OCI-LY1 (cell line): ENCODE measurements at regions not wholly inside any gene's neighbourhood (a gene's known extent, or its start where the extent isn't known, plus 50 kb on each side); places are given as distances from the start of the nearest gene placed in this dataset.

Experiments
- H2AFZ ChIP-seq: fragments of 200-600 bp; sonication (generic), shearing (Covaris generic); 2 replicates; pipeline ENCODE4 v1.6.0; 2014; ENCODE audit warnings: antibody characterized with exemption, mild to moderate bottlenecking, low read length
- H3F3A ChIP-seq: fragments of 200-600 bp; sonication (generic), shearing (Covaris generic); 2 replicates; pipeline ENCODE4 v1.6.0; 2014; ENCODE audit warnings: mild to moderate bottlenecking, antibody characterized with exemption, low read length, moderate library complexity; ENCODE audit not compliant: insufficient read depth
- H3K27ac ChIP-seq: fragments of 200-600 bp; sonication (generic); 2 replicates; pipeline ENCODE4 v1.5.1; 2014; ENCODE audit warnings: low read length, mixed run types, mild to moderate bottlenecking, low read depth; ENCODE audit not compliant: poor library complexity, severe bottlenecking
- H3K27me3 ChIP-seq: fragments of 200-600 bp; sonication (generic); 2 replicates; pipeline ENCODE4 v1.6.0; 2014; ENCODE audit warnings: antibody characterized with exemption, mild to moderate bottlenecking, low read length, moderate library complexity; ENCODE audit not compliant: insufficient read depth
- H3K36me3 ChIP-seq: fragments of 200-600 bp; sonication (generic); 2 replicates; pipeline ENCODE4 v1.6.1; 2014; ENCODE audit warnings: mild to moderate bottlenecking, antibody characterized with exemption, low read length, moderate library complexity, mixed read lengths; ENCODE audit not compliant: insufficient read depth
- H3K4me1 ChIP-seq: fragments of 200-600 bp; sonication (generic); 2 replicates; pipeline ENCODE4 v1.5.1; 2014; ENCODE audit warnings: mild to moderate bottlenecking, low read length, moderate library complexity; ENCODE audit not compliant: insufficient read depth, severe bottlenecking
- H3K4me2 ChIP-seq: fragments of 200-600 bp; sonication (generic), shearing (Covaris generic); 2 replicates; pipeline ENCODE4 v1.6.1; 2014; ENCODE audit warnings: low read length
- H3K4me3 ChIP-seq: fragments of 200-600 bp; sonication (generic); 2 replicates; pipeline ENCODE4 v1.5.1; 2014; ENCODE audit warnings: low read length, low read depth, mild to moderate bottlenecking, mixed read lengths; ENCODE audit not compliant: poor library complexity, severe bottlenecking
- H3K79me2 ChIP-seq: fragments of 200-600 bp; shearing (Covaris generic); 2 replicates; pipeline ENCODE4 v1.6.1; 2016; ENCODE audit warnings: mixed run types, low read length, mixed read lengths; ENCODE audit not compliant: insufficient read depth
- H3K9ac ChIP-seq: fragments of 200-600 bp; sonication (generic), shearing (Covaris generic); 2 replicates; pipeline ENCODE4 v1.6.1; 2014; ENCODE audit warnings: mild to moderate bottlenecking, low read length, mixed read lengths
- H3K9me2 ChIP-seq: fragments of 200-600 bp; sonication (generic), shearing (Covaris generic); 2 replicates; pipeline ENCODE4 v1.6.1; 2014; ENCODE audit warnings: low read depth, mild to moderate bottlenecking, low read length, mixed read lengths
- H3K9me3 ChIP-seq: fragments of 200-600 bp; shearing (Covaris generic); 2 replicates; pipeline ENCODE4 v1.6.1; 2014; ENCODE audit warnings: low read length, mixed read lengths
- H4K20me1 ChIP-seq: fragments of 200-600 bp; sonication (generic), shearing (Covaris generic); 2 replicates; pipeline ENCODE4 v1.6.0; 2016; ENCODE audit warnings: mild to moderate bottlenecking, low read length; ENCODE audit not compliant: insufficient read depth
- EZH2 ChIP-seq: fragments of 200-600 bp; sonication (generic), shearing (Covaris generic); IDR thresholded peaks from 2 replicates; pipeline ENCODE4 v1.8.0; 2017; ENCODE audit warnings: borderline replicate concordance, mixed run types, mild to moderate bottlenecking, antibody characterized with exemption, low read length, moderate library complexity, mixed read lengths
- TF ChIP-seq, protein P1 (sequence below): fragments of 200-600 bp; sonication (generic), shearing (Covaris generic); IDR thresholded peaks from 2 replicates; pipeline ENCODE4 v1.5.1; 2017; ENCODE audit warnings: mild to moderate bottlenecking, antibody characterized with exemption, low read length, moderate library complexity, mixed read lengths

DNA sequence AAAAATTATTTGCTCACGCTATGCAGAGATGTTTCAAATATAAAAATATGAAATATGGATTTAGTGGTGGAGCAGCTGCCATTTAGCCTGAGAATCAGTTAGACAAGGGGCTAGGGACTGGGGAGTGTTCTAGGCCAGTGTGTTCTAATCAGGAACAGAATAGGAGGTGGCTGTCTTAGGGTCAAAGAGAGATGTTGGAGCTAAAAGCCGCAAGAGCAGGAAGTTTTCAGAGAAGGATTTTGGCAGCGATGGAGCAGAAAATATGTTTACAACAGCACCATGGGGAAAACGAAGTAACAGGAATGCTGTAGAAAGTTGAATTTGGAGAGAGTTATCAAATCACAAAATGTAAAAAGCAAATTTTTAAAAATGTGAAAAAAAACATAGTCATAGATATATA, 314.0 kb upstream of the SEMA3A start:
- H3K4me1 ChIP-seq, result no peaks in the 10 kb centered on the region
- no peaks in the 10 kb centered on the region for H3K9me3 ChIP-seq
- H3K27ac ChIP-seq, result no peak overlapping the region
- H2AFZ ChIP-seq, result no peak overlapping the region
- no peaks in the 10 kb centered on the region for H3K36me3 ChIP-seq
- no peak for TF ChIP-seq EZH2
- TF ChIP-seq, protein P1, sequence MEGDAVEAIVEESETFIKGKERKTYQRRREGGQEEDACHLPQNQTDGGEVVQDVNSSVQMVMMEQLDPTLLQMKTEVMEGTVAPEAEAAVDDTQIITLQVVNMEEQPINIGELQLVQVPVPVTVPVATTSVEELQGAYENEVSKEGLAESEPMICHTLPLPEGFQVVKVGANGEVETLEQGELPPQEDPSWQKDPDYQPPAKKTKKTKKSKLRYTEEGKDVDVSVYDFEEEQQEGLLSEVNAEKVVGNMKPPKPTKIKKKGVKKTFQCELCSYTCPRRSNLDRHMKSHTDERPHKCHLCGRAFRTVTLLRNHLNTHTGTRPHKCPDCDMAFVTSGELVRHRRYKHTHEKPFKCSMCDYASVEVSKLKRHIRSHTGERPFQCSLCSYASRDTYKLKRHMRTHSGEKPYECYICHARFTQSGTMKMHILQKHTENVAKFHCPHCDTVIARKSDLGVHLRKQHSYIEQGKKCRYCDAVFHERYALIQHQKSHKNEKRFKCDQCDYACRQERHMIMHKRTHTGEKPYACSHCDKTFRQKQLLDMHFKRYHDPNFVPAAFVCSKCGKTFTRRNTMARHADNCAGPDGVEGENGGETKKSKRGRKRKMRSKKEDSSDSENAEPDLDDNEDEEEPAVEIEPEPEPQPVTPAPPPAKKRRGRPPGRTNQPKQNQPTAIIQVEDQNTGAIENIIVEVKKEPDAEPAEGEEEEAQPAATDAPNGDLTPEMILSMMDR, result no peak
- no peak overlapping the region for H3K4me3 ChIP-seq
- no peak overlapping the region for H3K9ac ChIP-seq
- no peaks in the 10 kb centered on the region for H3K9me2 ChIP-seq
- no peaks in the 10 kb centered on the region for H4K20me1 ChIP-seq
- H3K27me3 ChIP-seq, result no peaks in the 10 kb centered on the region
- H3F3A ChIP-seq, result no peaks in the 10 kb centered on the region
- no peak overlapping the region for H3K4me2 ChIP-seq
- no peaks in the 10 kb centered on the region for H3K79me2 ChIP-seq

DNA sequence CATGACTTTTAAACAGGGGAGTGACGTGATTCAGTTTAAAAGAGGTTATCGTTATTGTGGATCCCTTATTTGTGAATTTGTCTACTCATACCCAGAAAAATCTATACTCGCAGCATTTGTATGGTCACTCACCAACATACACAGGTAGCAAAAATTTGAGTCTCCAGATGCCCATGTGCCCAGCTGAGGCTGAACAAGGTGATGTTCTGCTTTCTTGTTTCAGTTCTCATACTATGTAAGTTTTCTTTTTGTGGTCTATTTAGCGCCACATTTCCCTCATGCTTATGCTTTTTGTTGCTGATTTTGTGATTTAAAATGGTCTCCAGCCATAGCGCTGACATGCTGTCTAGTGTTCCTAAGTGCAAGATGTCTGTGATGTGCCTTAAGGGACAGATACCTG, 312.9 kb upstream of the SEMA3A start:
- no peaks in the 10 kb centered on the region for H3K27me3 ChIP-seq
- H3F3A ChIP-seq, result no peaks in the 10 kb centered on the region
- no peaks in the 10 kb centered on the region for H3K4me1 ChIP-seq
- H3K9ac ChIP-seq, result no peak overlapping the region
- no peaks in the 10 kb centered on the region for H3K36me3 ChIP-seq
- no peaks in the 10 kb centered on the region for H4K20me1 ChIP-seq
- no peak overlapping the region for H3K27ac ChIP-seq
- no peak overlapping the region for H3K4me3 ChIP-seq
- no peaks in the 10 kb centered on the region for H3K9me3 ChIP-seq
- no peak overlapping the region for H3K4me2 ChIP-seq
- no peak for TF ChIP-seq EZH2
- TF ChIP-seq, protein P1, result no peak
- H3K79me2 ChIP-seq, result no peaks in the 10 kb centered on the region
- H3K9me2 ChIP-seq, result no peaks in the 10 kb centered on the region
- H2AFZ ChIP-seq, result no peak overlapping the region

DNA sequence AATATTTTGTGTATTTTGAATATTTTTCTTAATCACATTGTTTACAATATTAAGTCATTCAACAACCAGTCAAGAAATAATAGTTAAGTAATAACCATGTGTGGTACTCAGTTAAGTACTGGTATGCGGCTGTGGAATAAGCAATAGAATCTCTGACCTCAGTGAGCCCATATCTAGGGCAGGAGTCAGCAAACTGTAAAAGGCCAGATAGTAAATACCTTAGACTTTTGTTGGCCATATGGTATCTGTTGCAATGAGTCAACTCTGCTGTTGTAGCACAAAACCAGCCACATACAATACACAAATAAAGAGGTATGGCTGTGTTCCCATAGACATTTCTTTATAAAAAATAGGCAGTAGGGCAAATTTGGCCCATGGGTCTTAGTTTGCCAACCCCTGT, 311.6 kb upstream of the SEMA3A start:
- TF ChIP-seq, protein P1, result no peak
- TF ChIP-seq EZH2, result no peak
- H4K20me1 ChIP-seq, result no peaks in the 10 kb centered on the region
- no peaks in the 10 kb centered on the region for H3K27me3 ChIP-seq
- H3K4me1 ChIP-seq, result no peaks in the 10 kb centered on the region
- H3F3A ChIP-seq, result no peaks in the 10 kb centered on the region
- H2AFZ ChIP-seq, result no peak overlapping the region
- no peaks in the 10 kb centered on the region for H3K79me2 ChIP-seq
- no peak overlapping the region for H3K9ac ChIP-seq
- H3K27ac ChIP-seq, result no peak overlapping the region
- no peak overlapping the region for H3K4me3 ChIP-seq
- H3K36me3 ChIP-seq, result no peaks in the 10 kb centered on the region
- no peaks in the 10 kb centered on the region for H3K9me2 ChIP-seq
- no peak overlapping the region for H3K4me2 ChIP-seq
- no peaks in the 10 kb centered on the region for H3K9me3 ChIP-seq
